HG02798 (cell line): ENCODE measurements at regions not wholly inside any gene's neighbourhood (a gene's known extent, or its start where the extent isn't known, plus 50 kb on each side); places are given as distances from the start of the nearest gene placed in this dataset.

ENCODE experiments used
- ATAC-seq: cut with Tn5 transposase; IDR thresholded peaks from one replicate; pipeline ENCODE4 v1.9.1; 2021; ENCODE audit warnings: mild to moderate bottlenecking; ENCODE audit not compliant: unreplicated experiment, poor library complexity

GRCh38 chr10:107502229-107502985 lies 337.9 kb upstream of the SORCS1 start:
- no peak for ATAC-seq

DNA sequence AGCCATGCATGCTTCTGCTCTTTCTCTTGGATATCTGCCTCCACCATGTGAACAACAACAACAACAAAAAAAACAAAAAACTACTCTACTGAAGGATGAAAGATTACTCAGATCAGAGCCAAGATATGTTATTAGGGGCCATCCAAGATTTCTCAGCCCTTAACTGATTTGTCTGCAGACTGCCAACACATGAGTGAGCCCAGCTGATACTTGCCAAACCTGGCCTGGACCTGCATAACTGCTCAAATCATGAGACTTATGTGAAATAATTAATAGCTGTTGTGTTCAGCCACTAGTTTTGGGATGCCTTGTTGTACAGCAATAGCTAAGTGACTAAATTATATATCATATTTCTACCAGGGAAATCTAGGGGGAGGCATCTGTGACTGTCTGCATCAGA lies 334.5 kb upstream of the SORCS1 start:
- ATAC-seq, result no peak

GRCh38 chr10:107497024-107497423 lies 332.5 kb upstream of the SORCS1 start:
- no peak for ATAC-seq

DNA sequence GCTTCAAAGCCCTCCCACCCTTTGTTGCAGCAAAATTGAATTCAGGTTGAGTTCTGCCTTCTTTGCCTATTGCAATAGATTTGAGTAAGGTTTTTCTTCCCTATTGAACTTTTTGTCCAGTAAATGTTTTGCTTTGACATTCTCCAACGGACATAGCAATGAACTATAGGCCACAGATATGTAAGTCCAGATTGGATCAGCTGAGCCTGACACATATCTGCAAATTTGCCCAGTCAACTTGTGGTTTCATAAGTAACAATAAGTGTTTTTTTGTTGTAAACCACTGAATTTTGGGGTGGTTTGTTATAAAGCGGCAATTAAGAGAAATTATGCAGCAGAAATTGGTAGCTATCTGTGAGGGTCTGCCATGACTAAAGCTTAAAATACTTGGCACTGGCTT lies 332.1 kb upstream of the SORCS1 start:
- ATAC-seq, result no peak

GRCh38 chr10:107492389-107492788 lies 327.9 kb upstream of the SORCS1 start:
- no peak for ATAC-seq

- ATAC-seq, result no peak
Measured at GRCh38 chr10:107490389-107490788, 325.9 kb upstream of the SORCS1 start.

- no peak for ATAC-seq
Measured at GRCh38 chr10:107487284-107487683, 322.8 kb upstream of the SORCS1 start.

DNA sequence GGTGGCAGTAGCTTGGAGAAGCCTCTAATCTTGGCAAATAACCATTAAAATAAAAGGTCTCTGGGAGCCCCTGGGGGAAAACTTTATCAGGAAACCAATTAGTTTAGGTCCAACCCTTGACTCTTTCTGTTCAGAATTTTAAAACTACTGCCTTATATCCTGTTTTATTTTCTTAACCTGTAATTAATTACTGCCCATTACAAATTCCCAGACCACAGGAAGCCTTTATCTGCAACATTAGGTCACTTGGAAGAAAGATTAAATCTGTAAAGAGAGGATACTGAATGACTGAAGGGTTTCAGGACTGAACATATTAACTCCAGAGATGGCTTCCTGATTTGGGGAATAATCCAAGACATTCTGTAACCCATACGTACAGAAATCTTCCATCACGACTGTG lies 320.5 kb upstream of the SORCS1 start:
- ATAC-seq, result no peak

DNA sequence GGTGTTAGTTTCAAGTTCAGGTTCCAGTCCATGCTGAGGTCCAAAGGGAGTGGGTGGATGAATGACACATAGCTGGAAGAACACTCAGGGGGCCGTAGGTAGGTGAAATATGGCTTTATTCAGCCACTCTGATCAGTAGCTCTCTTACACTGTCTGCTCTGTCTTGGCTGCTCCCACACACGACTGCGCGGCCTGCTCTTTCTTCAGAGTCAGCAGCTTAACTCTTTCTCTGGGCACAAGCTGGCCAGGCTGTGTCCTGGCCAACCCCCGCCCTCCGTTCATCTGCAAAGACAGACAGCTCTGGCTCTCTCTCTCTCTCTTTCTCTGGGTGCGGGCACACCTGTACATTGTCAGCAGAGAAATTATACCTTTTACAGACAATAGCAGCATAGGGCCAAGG lies 317.4 kb upstream of the SORCS1 start:
- no peak for ATAC-seq

- ATAC-seq, result no peak
Measured at GRCh38 chr10:107481224-107481623, 316.7 kb upstream of the SORCS1 start.

DNA sequence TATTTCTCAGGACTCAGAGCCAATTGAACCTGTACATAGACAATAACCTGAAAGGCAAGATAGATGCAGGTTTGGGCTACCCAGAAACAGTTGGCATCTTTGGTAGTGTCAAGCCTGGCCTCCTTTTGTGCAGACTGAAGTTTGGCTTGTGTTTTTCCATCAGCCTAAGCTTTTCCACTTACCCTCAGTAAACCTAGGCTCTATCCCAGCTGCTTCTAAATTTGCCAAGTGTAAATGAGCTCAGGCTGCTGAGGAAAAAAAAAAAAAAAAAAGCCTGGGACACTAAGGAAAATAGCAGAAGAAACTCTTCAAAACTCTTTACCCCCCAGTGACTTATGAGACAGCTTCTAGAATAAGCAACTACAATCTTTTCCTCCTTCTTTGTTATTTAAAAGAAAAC lies 316.3 kb upstream of the SORCS1 start:
- no peak for ATAC-seq

- ATAC-seq, result peak; percentile 70
Measured at GRCh38 chr10:107477266-107477665, 312.8 kb upstream of the SORCS1 start.

- no peak for ATAC-seq
Measured at GRCh38 chr10:107476408-107476807, 311.9 kb upstream of the SORCS1 start.

- ATAC-seq, result peak; percentile 43
Measured at GRCh38 chr10:107474650-107475049, 310.1 kb upstream of the SORCS1 start.

DNA sequence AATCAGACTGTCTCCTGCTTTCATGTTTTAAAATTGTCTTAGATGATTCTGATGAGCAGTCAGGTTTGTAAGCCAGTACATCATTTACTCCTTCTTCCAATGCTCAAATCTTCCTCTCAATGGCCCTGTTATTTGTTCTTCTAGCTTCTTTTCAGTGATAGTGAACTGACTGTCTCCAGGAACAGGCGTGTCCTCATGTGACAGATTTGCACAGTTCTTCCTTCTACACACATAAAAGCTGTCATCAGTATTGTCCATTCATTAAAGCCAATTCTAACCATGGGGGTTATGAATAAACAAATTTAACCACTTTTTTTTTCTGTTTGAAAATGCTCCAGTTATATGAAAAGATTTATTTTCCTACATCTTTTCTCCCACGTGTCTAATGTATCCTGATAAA lies 308.7 kb upstream of the SORCS1 start:
- no peak for ATAC-seq

DNA sequence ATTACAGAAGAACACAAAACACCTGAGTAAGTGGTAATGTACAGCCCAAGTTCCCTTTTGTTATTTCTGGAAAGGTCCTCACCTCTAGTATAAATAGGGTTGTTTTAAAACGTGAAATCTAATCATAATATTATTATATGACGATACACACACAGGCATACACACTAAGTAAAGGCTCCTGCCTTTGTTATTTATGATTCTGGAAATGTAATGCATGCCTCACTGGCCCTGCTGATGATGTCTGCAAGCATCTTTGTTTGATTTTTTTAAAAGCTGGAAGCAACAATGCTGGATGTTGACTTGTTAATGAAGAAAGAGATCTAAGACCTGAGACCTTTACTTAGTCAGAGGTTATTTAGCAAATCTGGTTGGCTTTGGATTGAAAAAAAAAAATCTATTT lies 307.4 kb upstream of the SORCS1 start:
- no peak for ATAC-seq

DNA sequence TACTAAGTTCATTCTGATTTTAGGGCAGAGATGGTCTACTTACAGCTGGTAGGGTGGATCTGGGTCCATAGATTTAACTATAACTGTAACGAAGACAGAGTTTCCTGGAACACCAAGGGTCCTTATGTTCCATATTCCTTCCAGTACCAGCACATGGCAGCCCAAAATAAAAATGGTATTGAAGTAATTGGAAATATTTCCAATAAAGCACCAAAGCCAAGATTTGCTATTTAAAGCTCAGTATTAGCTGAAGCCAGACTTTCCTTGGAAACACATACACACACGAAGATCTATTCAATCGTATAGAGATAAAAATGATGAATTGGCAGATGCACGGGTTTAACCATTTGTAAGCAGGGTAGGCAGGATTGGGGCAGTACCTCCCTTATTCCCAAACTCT lies 289.1 kb upstream of the SORCS1 start:
- ATAC-seq, result no peak

DNA sequence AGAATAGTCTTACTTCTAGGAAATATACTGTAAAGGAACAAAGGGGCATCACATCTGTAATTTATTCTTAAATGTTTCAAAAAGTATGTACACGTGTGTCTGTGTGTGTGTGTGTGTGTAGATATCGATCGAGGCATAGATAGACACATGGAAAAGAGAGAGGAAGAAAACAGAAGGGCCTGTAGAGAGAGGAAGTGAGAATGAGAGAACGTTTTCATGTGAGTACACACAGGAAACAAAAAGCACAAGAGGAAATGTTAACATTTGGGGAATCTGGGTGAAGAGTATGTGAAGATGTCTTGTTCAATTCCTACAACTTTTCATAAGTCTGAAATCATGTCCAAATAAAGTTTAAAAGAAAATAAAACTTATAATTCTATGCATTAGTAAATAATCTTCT lies 286.5 kb upstream of the SORCS1 start:
- ATAC-seq, result peak; percentile 60

DNA sequence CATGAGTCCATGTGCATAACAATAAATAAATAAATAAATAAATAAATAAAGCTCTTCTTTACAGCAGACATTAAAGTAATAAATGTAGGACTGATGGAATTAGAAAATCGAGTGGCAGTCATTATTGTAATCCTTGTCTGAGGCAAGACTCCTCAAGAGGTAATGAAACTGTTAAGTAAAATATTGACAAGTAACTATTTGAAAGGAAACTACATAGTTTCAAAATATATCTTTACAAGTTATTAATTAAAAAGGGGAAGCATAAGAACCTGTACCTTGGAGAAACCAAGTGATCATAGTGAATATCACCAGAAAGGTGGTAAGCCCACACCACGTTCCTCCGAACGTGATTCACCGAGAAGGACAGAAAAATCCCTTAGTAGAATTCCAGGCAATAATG lies 285.6 kb upstream of the SORCS1 start:
- ATAC-seq, result peak; percentile 38

DNA sequence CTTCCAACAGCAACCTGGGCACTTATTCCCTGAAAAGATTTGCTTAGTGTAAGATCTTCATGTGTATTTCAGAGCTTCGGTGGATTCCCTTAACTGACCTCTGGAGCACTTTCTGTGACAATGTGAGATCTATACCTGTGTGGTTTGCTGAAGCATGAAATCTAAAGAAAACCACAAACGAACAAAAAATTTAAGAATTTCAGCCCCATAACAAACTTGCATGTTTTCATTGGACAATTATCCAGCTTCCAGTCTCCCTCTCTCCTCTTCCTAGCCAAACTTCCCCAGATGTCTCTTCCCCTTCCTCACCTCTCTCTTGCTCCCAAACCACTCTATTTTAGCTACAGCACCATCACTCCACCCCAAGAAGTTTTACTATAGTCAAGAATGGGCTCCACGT lies 279.9 kb upstream of the SORCS1 start:
- peak; percentile 33 for ATAC-seq

DNA sequence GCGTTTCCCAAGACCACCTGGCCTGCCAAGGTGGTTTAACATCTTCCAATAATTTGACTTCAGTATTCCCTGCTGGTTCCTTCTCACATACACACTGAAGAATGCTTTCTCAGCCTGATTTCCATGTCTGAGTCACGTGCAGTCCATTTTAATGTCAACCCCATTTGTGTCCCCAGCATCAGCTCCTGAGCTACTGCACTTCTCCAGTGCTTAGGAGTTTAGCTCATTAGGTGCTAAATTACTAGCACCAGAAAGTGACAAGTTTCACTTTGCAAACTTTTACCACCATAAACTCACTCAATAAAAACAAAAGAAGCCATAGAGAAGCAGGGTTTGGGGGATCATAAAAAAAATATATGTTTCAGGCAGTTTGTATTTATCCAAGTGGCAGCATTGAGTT lies 279.3 kb upstream of the SORCS1 start:
- no peak for ATAC-seq

DNA sequence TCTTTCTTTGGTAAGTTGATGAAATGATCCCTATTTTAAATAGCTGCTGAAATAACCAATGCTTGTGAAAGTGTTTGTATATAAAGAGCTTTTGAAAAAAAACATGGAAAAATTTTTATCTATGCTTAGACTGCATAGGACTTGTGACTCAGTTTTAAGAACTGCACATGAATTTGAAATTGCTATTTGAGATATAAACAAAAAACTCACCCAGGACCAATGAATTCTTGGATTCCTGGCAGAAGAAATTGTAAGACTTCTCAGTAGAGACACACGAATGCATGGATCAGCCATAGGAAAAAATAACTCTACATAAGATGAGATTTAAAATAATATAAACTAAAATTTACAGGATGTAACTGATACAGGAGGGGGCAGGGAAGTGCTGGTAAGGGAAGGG lies 278.8 kb upstream of the SORCS1 start:
- no peak for ATAC-seq
